ENCODE measurements at regions not wholly inside any gene's neighbourhood (a gene's known extent, or its start where the extent isn't known, plus 50 kb on each side); places are given as distances from the start of the nearest gene placed in this dataset.

DNA sequence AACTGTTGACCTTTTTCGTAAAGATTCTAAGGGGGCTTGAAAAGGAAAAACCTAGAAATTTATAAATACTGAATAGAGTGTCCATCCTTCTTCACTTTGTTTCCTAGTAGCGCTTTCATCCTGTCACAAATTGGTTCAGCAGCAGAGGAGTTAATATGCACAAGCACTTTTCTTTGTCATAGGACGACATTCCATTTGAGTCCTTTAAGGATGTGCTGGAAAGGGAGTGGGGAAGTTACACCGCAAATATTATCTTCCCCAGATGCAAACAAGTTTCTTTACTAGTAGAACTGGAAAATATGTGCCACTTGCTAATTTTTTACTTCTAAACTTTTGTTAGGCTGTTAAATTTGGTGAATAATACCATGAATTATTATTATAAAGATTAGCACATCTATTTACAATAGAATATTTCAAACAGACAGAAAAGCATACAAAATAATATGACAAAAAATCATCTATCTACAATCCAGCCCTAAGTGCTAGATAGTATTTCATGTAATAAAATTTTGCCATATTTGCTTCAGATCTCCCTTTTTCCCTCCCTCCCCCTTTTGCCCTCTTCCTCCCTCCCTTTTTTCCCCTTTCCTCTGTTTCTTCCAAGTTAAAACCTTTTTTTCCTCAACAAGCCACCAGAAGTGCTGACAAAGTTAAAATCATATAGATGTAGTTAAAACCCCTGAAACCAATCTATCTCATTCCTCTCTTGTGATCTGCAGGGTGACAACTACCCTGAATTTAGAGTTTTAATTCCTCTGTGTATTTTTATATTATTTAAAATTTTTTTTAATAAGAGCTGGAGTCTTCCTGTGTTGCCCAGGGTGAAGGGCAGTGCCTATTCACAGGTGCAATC lies 50.5 kb upstream of the MAP4K3 start:
- no peak overlapping the region for H3K4me3 ChIP-seq (ENCODE audit: low read depth, low read length)
- in situ Hi-C loops (cut with HindIII; ENCODE audit: low sequenced_read_pairs) = no loop called here
- TF ChIP-seq, protein P1, sequence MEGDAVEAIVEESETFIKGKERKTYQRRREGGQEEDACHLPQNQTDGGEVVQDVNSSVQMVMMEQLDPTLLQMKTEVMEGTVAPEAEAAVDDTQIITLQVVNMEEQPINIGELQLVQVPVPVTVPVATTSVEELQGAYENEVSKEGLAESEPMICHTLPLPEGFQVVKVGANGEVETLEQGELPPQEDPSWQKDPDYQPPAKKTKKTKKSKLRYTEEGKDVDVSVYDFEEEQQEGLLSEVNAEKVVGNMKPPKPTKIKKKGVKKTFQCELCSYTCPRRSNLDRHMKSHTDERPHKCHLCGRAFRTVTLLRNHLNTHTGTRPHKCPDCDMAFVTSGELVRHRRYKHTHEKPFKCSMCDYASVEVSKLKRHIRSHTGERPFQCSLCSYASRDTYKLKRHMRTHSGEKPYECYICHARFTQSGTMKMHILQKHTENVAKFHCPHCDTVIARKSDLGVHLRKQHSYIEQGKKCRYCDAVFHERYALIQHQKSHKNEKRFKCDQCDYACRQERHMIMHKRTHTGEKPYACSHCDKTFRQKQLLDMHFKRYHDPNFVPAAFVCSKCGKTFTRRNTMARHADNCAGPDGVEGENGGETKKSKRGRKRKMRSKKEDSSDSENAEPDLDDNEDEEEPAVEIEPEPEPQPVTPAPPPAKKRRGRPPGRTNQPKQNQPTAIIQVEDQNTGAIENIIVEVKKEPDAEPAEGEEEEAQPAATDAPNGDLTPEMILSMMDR (IDR thresholded peaks at IDR 0.05; ENCODE audit: low read depth, low read length) = no peak
- DNase-seq (ENCODE audit: low read depth, low spot score) = peak; percentile 45

GRCh38 chr2:39488450-39488849 lies 51.4 kb upstream of the MAP4K3 start:
- in situ Hi-C loops (cut with HindIII; ENCODE audit: low sequenced_read_pairs) = no loop called here
- no peak overlapping the region for H3K4me3 ChIP-seq (ENCODE audit: low read depth, low read length)
- TF ChIP-seq, protein P1 (IDR thresholded peaks at IDR 0.05; ENCODE audit: low read depth, low read length) = no peak
- DNase-seq (ENCODE audit: low read depth, low spot score) = peak; percentile 87

DNA sequence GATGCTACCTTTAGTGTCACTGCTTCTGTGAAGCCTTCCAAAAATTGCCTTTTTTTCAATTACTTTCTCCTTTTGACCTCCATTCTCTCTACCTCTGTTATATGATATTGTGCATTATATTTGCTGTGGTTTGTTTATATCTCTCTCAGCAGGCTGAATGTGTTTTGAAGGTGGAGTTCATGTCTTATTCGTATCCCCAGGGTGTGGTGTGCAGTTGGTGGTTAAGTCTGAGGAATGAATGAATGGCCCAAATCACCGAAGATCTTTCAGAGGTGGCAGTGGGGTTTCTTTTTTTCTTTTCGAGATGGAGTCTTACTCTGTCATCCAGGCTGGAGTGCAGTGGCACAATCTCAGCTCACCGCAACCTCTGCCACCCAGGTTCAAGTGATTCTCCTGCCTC lies 53.5 kb upstream of the MAP4K3 start:
- TF ChIP-seq, protein P1 (IDR thresholded peaks at IDR 0.05; ENCODE audit: low read depth, low read length) = no peak
- in situ Hi-C loops (cut with HindIII; ENCODE audit: low sequenced_read_pairs) = no loop called here
- H3K4me3 ChIP-seq (ENCODE audit: low read depth, low read length) = no peak overlapping the region
- DNase-seq (ENCODE audit: low read depth, low spot score) = no peak

- in situ Hi-C loops (cut with HindIII; ENCODE audit: low sequenced_read_pairs) = no loop called here
- no peak for DNase-seq (ENCODE audit: low read depth, low spot score)
- no peak overlapping the region for H3K4me3 ChIP-seq (ENCODE audit: low read depth, low read length)
- TF ChIP-seq, protein P1 (IDR thresholded peaks at IDR 0.05; ENCODE audit: low read depth, low read length) = no peak
Observed at GRCh38 chr2:39491653-39492052, 54.6 kb upstream of the MAP4K3 start.

GRCh38 chr2:39492095-39492590 lies 55.1 kb upstream of the MAP4K3 start:
- TF ChIP-seq, protein P1 (IDR thresholded peaks at IDR 0.05; ENCODE audit: low read depth, low read length) = no peak
- in situ Hi-C loops (cut with HindIII; ENCODE audit: low sequenced_read_pairs) = no loop called here
- DNase-seq (ENCODE audit: low read depth, low spot score) = peak; percentile 94
- no peak overlapping the region for H3K4me3 ChIP-seq (ENCODE audit: low read depth, low read length)

DNA sequence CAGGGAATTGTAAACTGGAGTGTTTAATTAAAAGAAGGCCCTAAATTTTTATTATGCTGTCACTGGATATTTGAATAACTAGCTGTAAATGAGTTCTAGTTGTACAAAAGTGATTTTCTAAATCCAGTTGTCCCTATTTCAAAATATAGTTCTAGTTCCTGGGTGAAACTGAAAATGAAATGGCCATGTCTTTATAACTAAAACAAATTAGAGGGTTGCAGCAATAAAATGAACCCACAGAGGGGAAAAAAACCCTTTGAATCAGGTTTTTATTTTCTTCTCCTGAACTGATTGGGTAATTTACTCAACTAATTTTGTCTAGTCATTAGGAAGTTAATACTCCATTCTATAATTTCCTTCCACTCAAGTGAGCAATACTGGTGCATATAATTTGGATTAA lies 55.6 kb upstream of the MAP4K3 start:
- TF ChIP-seq, protein P1 (IDR thresholded peaks at IDR 0.05; ENCODE audit: low read depth, low read length) = no peak
- DNase-seq (ENCODE audit: low read depth, low spot score) = no peak
- H3K4me3 ChIP-seq (ENCODE audit: low read depth, low read length) = no peak overlapping the region
- in situ Hi-C loops (cut with HindIII; ENCODE audit: low sequenced_read_pairs) = no loop called here
